Motor neuron (in vitro differentiated cells): ENCODE measurements at regions not wholly inside any gene's neighbourhood (a gene's known extent, or its start where the extent isn't known, plus 50 kb on each side); places are given as distances from the start of the nearest gene placed in this dataset.

Experiments
- ATAC-seq, 8 experiments: fragments of 200-7000 bp; cut with Tn5 transposase; replicated peaks in 6 of 8; 2 replicates each; pipeline ENCODE4 v1.8.0; 2021; ENCODE audit warnings: mild to moderate bottlenecking in 8 of 8, moderate library complexity in 8 of 8
- H3K27ac ChIP-seq, 2 donors: fragments of 250-450 bp; sonication (Bioruptor Pico); 2 replicates each; pipeline ENCODE4 v1.9.0; 2021; ENCODE audit warnings: antibody characterized with exemption in 2 of 2, mild to moderate bottlenecking in 2 of 2, moderate library complexity in 1 of 2
- H3K4me1 ChIP-seq, 2 donors: fragments of 250-450 bp; sonication (Bioruptor Pico); replicated peaks in 1 of 2; 2 replicates each; pipeline ENCODE4 v1.6.1; 2021; ENCODE audit warnings: antibody characterized with exemption in 2 of 2, mild to moderate bottlenecking in 2 of 2, moderate library complexity in 1 of 2
- H3K4me3 ChIP-seq, 5 donors: fragments of 250-450 bp; sonication (Bioruptor Pico); 2 replicates each; pipeline ENCODE4 v1.9.0; 2021; ENCODE audit warnings: antibody characterized with exemption in 5 of 5, mild to moderate bottlenecking in 5 of 5, moderate library complexity in 4 of 5
- WGBS, 10 experiments: fragments of 450-650 bp; shearing (Covaris generic); methylation state at CpG; one replicate each; pipeline ENCODE4 v1.0.0; 2022; 5-methylcytosine and 5-hydroxymethylcytosine counted together
- in situ Hi-C, 9 experiments: fragments of 400-800 bp; cut with MboI; loops; one replicate each; pipeline ENCODE4 v1.15.0; 2021; ENCODE audit warnings: low sequenced_read_pairs in 9 of 9, low pct_unique_long_range_greater_than_20kb in 2 of 9; ENCODE audit not compliant: unreplicated experiment in 9 of 9

- in situ Hi-C loops, result no loop called here
- no peak overlapping the region for H3K4me3 ChIP-seq
- H3K4me1 ChIP-seq, result no peaks in the 10 kb centered on the region
- ATAC-seq, result no peak
- H3K27ac ChIP-seq, result no peak overlapping the region
- 19 to 100% (median 75%) methylated on average over 1 to 7 of the region's 9 CpGs; no CpG with 5 or more reads in 1 of the 10 experiments for WGBS, 10 experiments
Measured at GRCh38 chr2:71830497-71831192, 317.0 kb downstream of the CYP26B1 start.

- Histone ChIP-seq H3K4me3 (no peak overlapping the region), H3K4me1 (no peaks in the 10 kb centered on the region), H3K27ac (no peak overlapping the region)
- WGBS, 10 experiments, result 18 to 100% (median 84%) methylated on average over 1 to 6 of the region's 6 CpGs; no CpG with 5 or more reads in 1 of the 10 experiments
- peak in 1 of 8 experiments; percentile 3 for ATAC-seq
- in situ Hi-C loops, result no loop called here
Measured at GRCh38 chr2:71829008-71829407, 318.7 kb downstream of the CYP26B1 start.

GRCh38 chr2:71827973-71828372 is 319.7 kb downstream of the CYP26B1 start:
- 0 to 100% (median 83%) methylated on average over 1 to 5 of the region's 7 CpGs; no CpG with 5 or more reads in 5 of the 10 experiments for WGBS, 10 experiments
- Histone ChIP-seq H3K27ac (no peak overlapping the region), H3K4me1 (no peaks in the 10 kb centered on the region), H3K4me3 (no peak overlapping the region)
- peak in 1 of 8 experiments; percentile 15 for ATAC-seq
- in situ Hi-C loops, result no loop called here

GRCh38 chr2:71827524-71827901 is 320.1 kb downstream of the CYP26B1 start:
- 28 to 100% (median 87%) methylated on average over 1 to 4 of the region's 6 CpGs; no CpG with 5 or more reads in 2 of the 10 experiments for WGBS, 10 experiments
- H3K4me3 ChIP-seq, result no peak overlapping the region
- in situ Hi-C loops, result no loop called here
- H3K4me1 ChIP-seq, result no peaks in the 10 kb centered on the region
- ATAC-seq, result peak in 2 of 8 experiments; percentile 49 to 50
- no peak overlapping the region for H3K27ac ChIP-seq

GRCh38 chr2:71826826-71827523 is 320.7 kb downstream of the CYP26B1 start:
- Histone ChIP-seq H3K4me3 (no peak overlapping the region), H3K27ac (no peak overlapping the region), H3K4me1 (no peaks in the 10 kb centered on the region)
- WGBS, 10 experiments, result 51 to 100% (median 67%) methylated on average over 1 to 4 of the region's 5 CpGs; no CpG with 5 or more reads in 1 of the 10 experiments
- in situ Hi-C loops, result no loop called here
- no peak for ATAC-seq

GRCh38 chr2:71826299-71826698 is 321.4 kb downstream of the CYP26B1 start:
- no peak for ATAC-seq
- H3K4me3 ChIP-seq, result no peak overlapping the region
- WGBS, 10 experiments, result 49 to 88% (median 68%) methylated on average over 1 to 3 of the region's 3 CpGs
- in situ Hi-C loops, result no loop called here
- no peaks in the 10 kb centered on the region for H3K4me1 ChIP-seq
- no peak overlapping the region for H3K27ac ChIP-seq

GRCh38 chr2:71824436-71824835 is 323.2 kb downstream of the CYP26B1 start:
- in situ Hi-C loops, result no loop called here
- Histone ChIP-seq H3K27ac (no peak overlapping the region), H3K4me3 (no peak overlapping the region), H3K4me1 (no peaks in the 10 kb centered on the region)
- 83 to 100% (median 93%) methylated on average over 2 of the region's 2 CpGs; no CpG with 5 or more reads in 6 of the 10 experiments for WGBS, 10 experiments
- ATAC-seq, result no peak

GRCh38 chr2:71823526-71823925 is 324.1 kb downstream of the CYP26B1 start:
- in situ Hi-C loops, result no loop called here

GRCh38 chr2:71822463-71822862 is 325.2 kb downstream of the CYP26B1 start:
- Histone ChIP-seq H3K27ac (no peak overlapping the region), H3K4me3 (no peak overlapping the region), H3K4me1 (no peaks in the 10 kb centered on the region)
- in situ Hi-C loops, result no loop called here
- ATAC-seq, result no peak

More at GRCh38 chr2:71823526-71823925, 324.1 kb downstream of the CYP26B1 start:
- Histone ChIP-seq H3K4me1 (no peaks in the 10 kb centered on the region), H3K4me3 (no peak overlapping the region), H3K27ac (no peak overlapping the region)
- ATAC-seq, result no peak

- Histone ChIP-seq H3K4me1 (no peaks in the 10 kb centered on the region), H3K27ac (no peak overlapping the region), H3K4me3 (no peak overlapping the region)
- in situ Hi-C loops, result no loop called here
- no peak for ATAC-seq
Measured at GRCh38 chr2:71821856-71822255, 325.8 kb downstream of the CYP26B1 start.

GRCh38 chr2:71816815-71817214 is 330.8 kb downstream of the CYP26B1 start:
- Histone ChIP-seq H3K4me1 (peaks cover 7 to 10% of the 10 kb centered on the region in 2 donors), H3K27ac (no peak overlapping the region), H3K4me3 (no peak overlapping the region)
- in situ Hi-C loops, result no loop called here
- ATAC-seq, result peak in 1 of 8 experiments; percentile 7
- WGBS, 10 experiments, result 0 to 96% (median 65%) methylated on average over 1 to 4 of the region's 4 CpGs; no CpG with 5 or more reads in 4 of the 10 experiments

GRCh38 chr2:71815701-71816474 is 331.8 kb downstream of the CYP26B1 start:
- no peak overlapping the region for H3K4me3 ChIP-seq
- in situ Hi-C loops, result no loop called here
- H3K27ac ChIP-seq, result no peak overlapping the region
- peaks cover 7 to 10% of the 10 kb centered on the region in 2 donors for H3K4me1 ChIP-seq
- 57 to 100% (median 84%) methylated on average over 1 to 5 of the region's 5 CpGs; no CpG with 5 or more reads in 1 of the 10 experiments for WGBS, 10 experiments
- ATAC-seq, result peak in 5 of 8 experiments; percentile 9 to 77 (median 38)

- no peak overlapping the region for H3K4me3 ChIP-seq
- peaks cover 7 to 10% of the 10 kb centered on the region in 2 donors for H3K4me1 ChIP-seq
- no peak for ATAC-seq
- in situ Hi-C loops, result no loop called here
- no peak overlapping the region for H3K27ac ChIP-seq
- WGBS, 10 experiments, result 40 to 80% (median 57%) methylated on average over 1 to 2 of the region's 2 CpGs; no CpG with 5 or more reads in 4 of the 10 experiments
Measured at GRCh38 chr2:71814885-71815284, 332.8 kb downstream of the CYP26B1 start.
